HG02852 (cell line): ENCODE measurements at regions not wholly inside any gene's neighbourhood (a gene's known extent, or its start where the extent isn't known, plus 50 kb on each side); places are given as distances from the start of the nearest gene placed in this dataset.
"Not testable (repeated sequence)": the region's sequence is repeated elsewhere in the genome, so short reads cannot be mapped to it uniquely, and the experiment has no call there.

Experiments
- ATAC-seq: cut with Tn5 transposase; IDR thresholded peaks from one replicate; pipeline ENCODE4 v1.9.1; 2021; ENCODE audit warnings: mild to moderate bottlenecking, moderate library complexity; ENCODE audit not compliant: unreplicated experiment

DNA sequence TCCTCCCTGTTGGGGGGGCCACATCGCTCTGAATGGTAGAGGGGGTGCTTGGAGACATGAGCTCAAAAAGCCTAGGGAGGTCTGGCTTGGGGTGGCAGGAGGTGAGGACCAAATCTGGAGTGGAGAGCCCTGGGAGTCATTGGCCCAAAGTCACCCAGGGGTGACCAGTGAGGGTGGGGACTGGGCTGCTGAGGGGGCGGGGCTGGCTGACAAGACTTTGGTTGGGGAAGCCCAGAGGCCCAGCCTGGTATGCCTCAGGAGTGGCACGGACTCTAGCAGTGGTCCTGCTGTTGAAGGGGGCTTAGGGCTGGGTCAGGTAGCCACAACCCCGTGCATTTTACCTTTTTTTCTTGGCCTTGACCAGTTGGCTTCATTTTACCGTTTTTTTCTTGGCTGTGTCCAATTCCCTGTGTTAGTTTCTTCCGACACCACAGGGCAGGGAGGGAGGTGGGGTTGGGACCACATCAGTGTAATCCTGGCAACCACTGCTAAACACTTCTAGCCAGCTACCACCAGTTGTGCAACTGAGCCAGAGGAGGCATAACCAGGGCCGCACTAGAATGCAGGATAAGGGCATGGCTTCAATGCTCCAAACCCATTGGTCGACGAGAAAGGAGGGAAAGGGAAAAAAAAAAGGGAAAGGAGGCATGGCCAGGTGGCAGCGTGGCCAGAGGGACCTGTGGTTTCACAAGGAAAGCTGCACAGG, 105.3 kb upstream of the C2CD4B start:
- ATAC-seq = no peak

DNA sequence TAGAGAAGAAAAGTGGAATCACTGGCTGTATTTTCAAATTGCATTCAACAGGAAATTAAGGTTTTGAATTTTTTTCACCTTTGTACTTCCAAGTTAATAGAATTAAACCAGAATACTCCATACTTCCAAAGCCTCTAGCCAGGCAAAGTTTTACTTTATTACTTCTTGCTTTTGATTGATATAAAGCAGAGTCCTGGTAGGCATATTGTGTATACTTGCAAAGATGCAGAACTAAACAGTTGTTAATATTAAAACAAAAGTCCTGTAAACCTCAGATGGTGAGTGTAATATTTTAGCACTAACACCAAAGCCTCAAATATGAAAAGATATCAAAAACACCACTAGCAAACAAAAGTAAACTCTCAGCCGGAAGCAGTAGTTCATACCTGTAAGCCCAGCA, 107.2 kb upstream of the C2CD4B start:
- ATAC-seq = no peak

DNA sequence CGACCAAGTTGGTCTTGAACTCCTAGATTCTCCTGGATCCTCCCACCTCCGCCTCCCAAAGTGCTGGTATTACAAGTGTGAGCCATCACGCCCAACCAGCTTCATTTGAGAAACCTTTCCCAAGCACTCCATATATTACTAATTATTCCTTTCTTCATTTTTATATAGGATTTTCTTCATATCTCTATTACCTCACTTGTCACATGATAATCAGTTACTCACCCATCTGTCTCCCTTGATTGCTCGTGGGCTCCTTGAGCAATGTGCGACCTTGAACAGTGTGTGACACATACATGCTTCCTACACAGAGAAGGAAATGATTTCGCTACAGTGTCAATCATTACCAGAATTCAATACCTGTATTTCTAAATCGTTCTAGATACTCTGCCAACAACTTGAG, 110.7 kb upstream of the C2CD4B start:
- ATAC-seq = no peak

DNA sequence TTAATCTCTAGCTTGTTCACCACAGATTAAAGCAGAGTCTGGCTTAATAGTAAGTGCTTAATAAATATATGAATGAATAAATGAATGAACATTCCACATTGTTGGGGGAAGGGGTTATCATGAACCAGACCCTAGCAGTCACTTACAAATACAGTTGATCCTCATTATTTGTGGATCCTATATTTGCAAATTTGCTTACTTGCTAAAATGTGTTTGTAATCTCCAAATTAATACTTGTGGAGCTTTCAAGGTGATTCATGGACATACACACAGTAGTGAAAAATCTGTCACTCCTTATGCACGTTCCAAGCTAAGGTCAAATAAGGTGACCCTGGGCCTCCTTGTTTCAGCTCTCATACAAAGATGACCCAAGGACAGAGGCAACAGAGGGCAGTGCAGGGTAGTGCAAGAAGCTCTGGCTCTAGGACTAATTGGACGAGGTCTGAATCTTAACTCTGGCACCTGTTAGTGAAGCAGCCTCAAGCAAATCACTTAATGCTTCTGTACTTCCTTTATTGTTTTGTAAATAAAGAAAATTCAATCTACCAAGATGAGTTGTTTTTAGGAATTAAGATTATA, 112.8 kb upstream of the C2CD4B start:
- no peak for ATAC-seq

DNA sequence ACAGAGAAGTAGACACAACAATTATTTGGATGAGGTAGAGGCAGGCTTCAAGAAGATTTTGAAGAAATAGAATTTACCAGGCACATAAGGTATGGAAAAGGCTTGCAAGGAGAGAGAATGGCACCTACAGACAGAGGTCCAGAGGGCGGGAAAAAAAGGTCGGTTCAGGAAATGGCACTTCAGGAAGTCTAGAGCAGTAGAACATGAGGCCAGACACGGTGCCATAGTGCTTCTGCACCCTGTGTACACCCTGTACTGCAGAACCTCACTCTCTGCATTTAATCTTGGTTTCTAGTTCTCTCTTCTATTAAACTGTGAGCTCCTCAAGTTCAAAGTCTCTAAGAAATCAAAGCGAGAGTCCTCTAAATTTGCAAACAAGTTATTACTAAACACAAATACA, 113.4 kb upstream of the C2CD4B start:
- ATAC-seq = no peak

DNA sequence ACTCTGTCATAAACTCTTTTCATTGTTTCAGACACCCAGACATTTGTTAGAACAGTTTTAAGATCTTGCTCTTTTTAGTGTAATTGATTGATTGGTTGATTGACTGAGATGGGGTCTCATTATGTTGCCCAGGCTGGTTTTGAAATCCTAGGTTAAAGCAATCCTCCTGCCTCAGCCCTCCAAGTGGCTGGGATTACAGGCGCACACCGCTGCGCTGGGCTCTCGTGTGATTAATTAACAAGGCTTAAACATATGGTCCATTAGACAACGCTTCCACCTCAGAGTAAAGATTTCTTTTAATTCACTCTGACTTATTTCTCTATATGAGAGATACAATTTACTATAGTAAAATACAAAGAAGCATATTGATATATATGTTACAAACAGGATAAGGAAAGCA, 114.0 kb upstream of the C2CD4B start:
- ATAC-seq = no peak

DNA sequence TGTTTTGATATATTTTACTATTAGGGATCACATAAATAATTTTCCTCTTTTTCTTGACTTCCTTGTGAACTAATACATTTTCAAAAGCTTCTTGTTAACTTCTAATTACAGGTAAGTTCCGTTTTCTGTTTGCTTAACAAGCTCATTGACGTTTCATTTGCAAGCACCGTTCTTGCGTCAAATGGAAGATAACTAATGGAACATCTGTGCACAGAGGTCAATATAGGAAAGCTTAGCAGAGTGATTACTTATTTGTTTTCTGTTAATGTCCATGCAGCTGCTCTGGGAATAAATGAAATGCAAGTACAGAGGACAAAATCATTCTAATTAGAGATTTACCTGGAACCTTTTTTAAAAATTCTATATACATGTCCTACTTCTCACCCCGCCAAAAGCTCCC, 115.5 kb upstream of the C2CD4B start:
- no peak for ATAC-seq

DNA sequence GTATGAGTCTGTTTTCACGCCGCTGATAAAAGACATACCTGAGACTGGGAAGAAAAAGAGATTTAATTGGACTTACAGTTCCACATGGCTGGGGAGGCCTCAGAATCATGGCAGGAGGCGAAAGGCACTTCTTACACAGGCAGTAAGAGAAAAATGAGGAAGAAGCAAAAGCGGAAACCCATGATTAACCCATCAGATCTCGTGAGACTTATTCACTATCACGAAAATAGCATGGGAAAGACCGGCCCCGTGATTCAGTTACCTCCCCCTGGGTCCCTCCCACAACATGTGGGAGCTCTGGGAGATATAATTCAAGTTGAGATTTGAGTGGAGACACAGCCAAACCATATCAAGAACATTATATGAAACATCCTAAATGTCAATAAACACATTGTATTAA, 116.7 kb upstream of the C2CD4B start:
- not testable (repeated sequence) for ATAC-seq

DNA sequence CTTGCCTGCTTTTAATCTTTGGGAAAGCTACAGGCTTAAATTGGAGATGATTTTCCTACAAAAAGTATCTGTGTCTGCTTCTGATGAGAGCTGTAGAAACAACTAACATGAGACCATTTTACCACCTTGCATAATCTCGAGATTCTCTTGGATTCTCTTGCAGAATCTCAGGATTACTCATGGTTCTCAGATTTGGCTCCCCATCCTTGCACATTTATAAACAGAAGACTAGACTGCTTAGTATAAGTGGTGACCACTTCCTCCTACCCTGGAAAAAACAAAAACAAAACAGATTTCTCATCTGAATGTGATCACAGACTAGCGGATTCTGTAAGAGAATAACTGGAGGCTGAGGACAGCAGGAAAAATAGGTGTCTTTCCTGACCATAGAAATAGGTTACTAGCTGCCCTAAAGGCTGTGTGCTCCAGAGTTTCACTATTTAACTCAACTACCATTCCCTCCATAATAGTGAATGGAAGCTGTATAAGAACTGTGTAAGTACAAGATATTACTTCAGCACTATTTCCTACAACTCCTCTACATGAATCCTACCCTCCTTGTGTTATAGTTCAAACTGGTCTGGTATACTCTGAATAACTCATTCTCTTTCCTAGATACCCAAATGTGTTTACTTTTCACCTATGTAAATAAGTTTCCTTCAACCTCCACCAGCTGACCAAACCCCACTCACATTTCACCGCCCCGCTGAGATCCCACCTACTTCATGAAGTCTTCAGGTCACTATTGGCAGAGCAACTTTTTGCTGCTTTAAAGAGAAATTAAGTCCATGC, 122.2 kb upstream of the C2CD4B start:
- no peak for ATAC-seq

DNA sequence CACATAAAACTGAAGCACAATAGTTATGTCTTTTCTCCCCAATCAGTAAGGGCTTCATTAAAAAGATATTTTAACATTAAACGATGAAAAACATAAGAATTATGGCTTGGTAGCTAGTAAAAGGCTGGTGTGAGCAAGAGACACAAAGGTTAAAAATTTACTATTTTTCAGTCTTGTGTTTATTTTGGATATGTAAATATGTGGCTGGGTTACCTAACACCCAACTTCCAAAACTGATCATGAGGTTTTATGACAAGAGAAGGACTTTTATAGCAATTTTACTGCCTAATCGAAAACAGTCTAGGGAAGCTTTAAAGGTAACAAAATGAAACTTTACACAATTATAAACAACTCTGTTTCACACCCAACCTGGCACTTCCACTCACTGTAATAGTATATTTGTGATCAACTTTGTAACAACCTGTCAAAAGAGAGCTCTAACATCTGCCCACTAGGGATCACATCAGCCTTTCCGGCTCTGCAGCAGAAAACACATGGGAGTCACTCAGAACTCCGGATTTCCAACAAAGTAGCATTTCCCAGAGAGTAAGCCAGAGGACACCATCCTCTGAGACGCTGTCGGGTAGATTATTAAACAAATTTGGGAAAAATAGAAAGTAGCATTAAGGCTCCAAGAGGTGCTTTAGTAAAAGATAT, 123.4 kb upstream of the C2CD4B start:
- no peak for ATAC-seq

DNA sequence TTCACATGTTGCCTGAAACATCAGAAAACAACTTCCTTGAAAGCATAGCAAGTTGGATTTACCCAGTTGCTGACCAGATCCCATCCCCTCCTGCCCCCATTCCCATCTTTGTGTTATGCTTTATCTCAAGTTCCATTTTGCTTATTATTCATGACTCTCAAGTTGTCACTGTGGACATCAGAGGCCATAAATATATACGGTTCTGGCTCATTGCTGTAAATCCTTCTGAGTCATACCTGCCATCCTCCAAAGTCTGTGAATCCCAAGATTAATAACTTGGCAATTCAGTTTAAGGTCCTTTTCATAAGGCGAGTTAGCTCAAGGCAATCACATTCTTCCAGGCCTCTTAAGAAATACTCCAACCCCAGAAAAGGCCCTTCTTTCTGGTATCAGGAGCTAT, 126.2 kb upstream of the C2CD4B start:
- ATAC-seq = no peak

DNA sequence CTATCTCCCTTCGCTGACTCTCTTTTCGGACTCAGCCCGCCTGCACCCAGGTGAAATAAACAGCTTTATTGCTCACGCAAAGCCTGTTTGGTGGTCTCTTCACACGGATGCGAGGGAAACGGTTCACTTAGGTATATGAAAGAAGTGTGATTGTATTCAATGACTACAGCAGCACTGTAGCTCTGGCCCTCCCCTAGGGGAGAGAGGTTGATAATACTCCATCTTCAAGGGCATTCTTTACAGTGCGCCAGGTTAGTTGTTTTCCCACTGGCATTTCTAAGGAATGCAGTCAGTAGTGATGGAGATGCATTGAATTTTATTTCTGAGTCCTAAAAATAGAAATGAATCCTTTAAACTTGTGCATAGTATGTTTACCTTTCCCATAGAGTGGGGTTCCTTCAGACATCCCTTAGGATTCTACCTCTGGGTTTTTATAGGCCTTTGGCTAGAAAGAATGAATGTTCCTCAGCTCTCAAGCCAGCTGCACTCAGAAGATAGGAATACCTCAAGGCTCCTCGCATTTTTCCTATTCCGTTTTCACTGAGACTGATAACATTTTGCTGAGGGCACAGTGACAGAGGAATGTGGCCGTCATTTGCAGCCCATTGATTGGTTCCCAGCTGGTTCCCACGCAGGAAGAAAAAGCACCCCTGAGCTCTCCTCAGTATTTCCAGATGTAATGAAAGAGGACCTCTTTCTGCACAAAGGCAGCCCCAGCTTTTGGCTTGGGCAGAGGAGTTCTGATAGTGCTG, 131.8 kb upstream of the C2CD4B start:
- no peak for ATAC-seq

DNA sequence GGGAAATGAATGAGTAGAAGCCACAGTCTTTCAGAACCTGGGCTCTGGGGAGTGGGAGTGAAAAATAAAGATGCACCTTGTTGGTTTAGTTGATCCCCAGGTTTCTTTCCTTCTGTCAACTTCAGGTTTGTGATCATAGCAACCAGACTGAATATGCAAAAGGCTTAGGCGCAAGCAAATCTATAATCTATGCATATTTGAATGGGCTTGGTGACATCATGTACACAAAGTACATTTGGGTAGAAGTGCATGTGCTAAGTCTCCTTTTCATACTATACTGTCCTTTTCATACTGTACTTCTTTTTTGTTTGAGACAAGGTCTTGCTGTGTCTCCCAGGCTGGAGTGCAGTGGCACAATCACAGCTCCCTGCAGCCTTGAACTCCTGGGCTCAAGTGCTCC, 132.4 kb upstream of the C2CD4B start:
- no peak for ATAC-seq

DNA sequence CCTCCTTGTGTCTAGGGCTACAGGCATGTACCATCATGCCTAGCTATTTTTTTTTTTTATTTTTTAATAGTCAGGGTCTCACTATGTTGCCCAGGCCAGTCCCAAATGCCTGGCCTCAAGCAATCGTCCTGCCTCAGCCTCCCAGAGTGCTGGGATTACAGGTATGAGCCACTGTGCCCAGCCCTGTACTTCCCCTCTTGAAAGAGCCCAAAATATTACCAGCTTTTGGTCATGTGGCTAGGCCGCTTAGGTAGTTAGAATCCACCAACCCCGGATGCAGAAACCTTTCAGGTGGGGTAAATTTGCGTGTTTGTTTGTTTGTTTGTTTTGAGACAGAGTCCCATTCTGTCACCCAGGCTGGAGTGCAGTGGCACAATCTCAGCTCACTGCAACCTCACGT, 132.8 kb upstream of the C2CD4B start:
- ATAC-seq = no peak

DNA sequence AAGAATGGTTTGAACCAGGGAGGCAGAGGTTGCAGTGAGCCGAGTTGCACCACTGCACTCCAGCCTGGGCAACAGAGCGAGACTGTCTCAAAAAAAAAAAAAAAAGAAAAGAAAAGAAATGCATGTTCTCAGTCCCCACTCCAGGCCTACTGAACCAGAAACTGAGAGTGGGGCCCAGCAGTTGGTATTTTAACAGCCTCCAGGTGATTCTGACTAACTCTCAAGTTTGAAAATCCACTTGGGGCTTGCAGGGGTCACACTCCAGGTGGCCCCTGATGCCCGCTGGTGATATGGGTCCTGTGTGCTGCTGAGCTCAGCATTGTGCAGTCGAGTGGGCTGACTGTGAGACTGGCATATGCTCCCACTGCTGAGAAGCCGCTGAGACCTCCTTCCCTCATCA, 133.7 kb upstream of the C2CD4B start:
- no peak for ATAC-seq

DNA sequence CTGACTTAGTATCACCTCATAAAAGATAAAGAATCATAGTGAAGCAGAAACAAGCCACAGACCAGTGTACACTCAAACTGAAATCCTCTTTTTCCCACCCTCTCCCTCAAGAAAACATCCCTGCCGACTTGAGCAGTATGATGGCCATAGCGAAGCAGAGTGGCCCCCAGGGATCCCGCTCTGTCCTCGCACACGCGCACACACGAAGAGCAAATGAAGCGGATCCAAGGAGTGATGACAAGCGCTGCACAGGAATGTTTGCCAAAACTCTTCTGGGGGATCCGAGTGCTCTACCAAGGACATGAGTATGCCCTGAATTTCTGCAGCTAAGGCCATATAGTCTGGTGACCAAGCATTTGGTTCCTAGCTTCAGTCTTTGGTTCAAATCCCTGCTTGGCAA, 134.5 kb upstream of the C2CD4B start:
- ATAC-seq = no peak

DNA sequence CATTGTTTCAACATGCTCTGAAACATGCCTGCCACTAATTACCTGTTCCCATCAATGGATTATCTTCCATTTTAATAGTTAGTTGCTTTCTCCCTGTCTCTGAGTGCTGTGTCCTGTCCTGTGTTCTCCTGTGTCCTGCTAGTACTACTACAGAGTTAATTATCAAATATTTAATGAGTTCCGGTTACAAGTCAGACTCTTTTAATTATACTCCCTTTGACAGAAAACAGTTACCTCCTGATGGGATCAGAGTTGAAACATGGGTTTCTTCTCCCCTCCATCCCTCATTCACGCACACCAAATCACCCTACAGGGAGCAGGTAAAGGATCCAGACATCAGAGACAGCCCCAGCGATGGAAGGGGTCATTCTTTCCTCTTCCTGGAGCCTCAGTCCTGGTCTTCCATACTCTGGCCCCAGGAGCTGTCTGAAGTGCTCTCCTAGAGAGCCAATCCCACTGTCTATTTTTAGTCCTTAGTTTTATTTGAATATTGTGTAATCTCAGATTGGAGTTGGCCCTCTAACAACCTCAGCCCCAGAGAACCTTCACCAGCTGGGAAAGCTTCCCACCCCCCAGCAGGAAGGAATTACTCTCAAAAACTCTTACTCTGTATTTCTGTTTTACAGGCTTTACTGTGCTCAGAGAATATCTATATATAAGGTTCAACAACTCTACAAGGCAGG, 137.0 kb upstream of the C2CD4B start:
- ATAC-seq = no peak

DNA sequence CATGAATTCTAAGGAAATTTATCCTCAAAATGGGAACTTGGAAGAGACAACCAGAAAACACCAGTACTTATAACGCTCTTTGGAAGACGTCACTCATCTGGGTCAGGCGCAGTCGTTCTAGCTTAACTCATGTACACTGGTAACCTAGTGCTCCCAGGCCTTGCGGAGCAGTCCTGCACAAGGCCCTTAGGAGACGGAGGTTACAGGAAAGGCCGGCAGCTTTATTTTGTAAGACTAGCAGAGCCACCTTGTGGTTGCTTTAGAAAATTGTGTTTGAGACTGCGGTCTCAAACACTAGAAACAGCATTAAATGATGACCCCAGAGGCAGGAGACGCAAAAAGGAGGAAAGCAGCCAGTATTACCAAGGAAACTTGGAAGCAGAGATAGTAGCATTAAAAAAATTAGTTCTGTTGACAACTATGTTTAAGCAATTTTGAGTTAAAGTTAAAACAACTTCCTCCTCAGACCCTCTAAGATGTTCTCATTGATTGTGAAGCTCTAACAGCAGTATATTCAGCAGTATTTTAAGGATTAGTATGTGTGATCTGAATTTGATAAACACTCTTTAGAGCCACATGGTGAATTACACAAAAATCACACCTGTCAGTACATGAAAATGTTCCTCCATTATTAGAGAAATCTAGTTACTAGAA, 141.9 kb upstream of the C2CD4B start:
- no peak for ATAC-seq

DNA sequence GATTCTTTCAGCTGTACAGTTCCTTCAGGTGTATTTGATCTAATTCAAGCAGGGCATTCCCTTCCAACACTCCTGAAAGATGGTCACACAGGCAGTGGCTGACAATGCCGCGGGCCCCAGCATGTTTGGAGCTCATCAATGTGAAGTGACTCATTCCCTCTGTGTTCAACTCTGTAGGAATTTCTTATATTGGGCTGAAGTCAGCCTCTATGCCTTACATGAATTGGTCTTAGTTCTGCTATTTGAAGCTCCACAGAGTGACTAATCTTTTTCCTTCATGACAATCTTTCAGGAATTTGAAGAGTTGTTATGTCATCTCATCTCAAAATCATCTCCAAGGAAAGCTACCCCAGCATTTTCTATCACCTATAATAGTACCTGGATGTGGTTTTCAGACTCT, 142.5 kb upstream of the C2CD4B start:
- ATAC-seq = no peak
